Pancreas (tissue), 10 donors: ENCODE measurements at regions not wholly inside any gene's neighbourhood (a gene's known extent, or its start where the extent isn't known, plus 50 kb on each side); places are given as distances from the start of the nearest gene placed in this dataset.
"Not testable (repeated sequence)": the region's sequence is repeated elsewhere in the genome, so short reads cannot be mapped to it uniquely, and the experiment has no call there.

Experiments
- ATAC-seq, 4 donors: fragments of 200-7000 bp; cut with Tn5 transposase; one replicate each; pipeline versions ENCODE4 v1.8.0 to v1.9.1; 2020; ENCODE audit warnings: mild to moderate bottlenecking in 4 of 4, moderate library complexity in 4 of 4
- DNase-seq, 6 donors: peaks; one replicate each; pipeline ENCODE4 v3.0.0-alpha.2; 2020
- FAIRE-seq: peaks from 2 replicates; lab custom pipeline; 2012; peaks lifted over from hg19 to GRCh38; lab: Jason Lieb, UNC
- H3K27ac ChIP-seq, 4 donors: fragments of 200-600 bp; sonication (generic); 1 replicate in 3 of 4; 2 replicates in 1 of 4; pipeline versions ENCODE4 v1.5.0 to v1.8.0; 2020
- H3K27me3 ChIP-seq, 4 donors: fragments of 200-600 bp; one replicate each; pipeline ENCODE4 v1.8.0; 2021
- H3K36me3 ChIP-seq, 3 donors: fragments of 200-600 bp; sonication (generic) in 1 of 3; one replicate each; pipeline versions ENCODE4 v1.5.0 to v1.8.0; 2020 to 2021
- H3K4me1 ChIP-seq, 3 donors: fragments of 200-600 bp; one replicate each; pipeline ENCODE4 v1.8.0; 2021
- H3K4me3 ChIP-seq, 4 donors: fragments of 200-600 bp; sonication (generic) in 2 of 4; one replicate each; pipeline versions ENCODE4 v1.5.0 to v1.8.0; 2020 to 2021
- H3K9me3 ChIP-seq, 4 donors: fragments of 200-600 bp; one replicate each; pipeline ENCODE4 v1.8.0; 2021
- CTCF ChIP-seq, 4 donors: fragments of 200-600 bp; sonication (generic) in 3 of 4; IDR thresholded peaks; one replicate each; pipeline versions ENCODE4 v1.5.0 to v1.8.0; 2021; ENCODE audit warnings: antibody characterized with exemption in 4 of 4
- WGBS, 2 donors: extraction: QIAGEN DNeasy Blood & Tissue Kit; methylation state at CpG; one replicate each; pipeline ENCODE4 v1.1.7; 2013; 5-methylcytosine and 5-hydroxymethylcytosine counted together
- intact Hi-C, 3 donors: fragments of 100-400 bp; cut with DNase I; formaldehyde crosslinking; loops; one replicate each; pipeline versions ENCODE4 v1.11.1 to v1.14.2; 2022
- donor health status: healthy with polysubstance abuse.
- donor health status: DM: no; HTN: no; CAD: no; lungs with moderate emphysema.
- donor health status: DM: no; HTN: no; CAD: no.
- donor health status: control.
- donor health status: control.
- donor health status: Bipolar disorder and iron deficiency.
- donor health status: DM: yes; HTN: yes; CAD: no.
- donor health status: DM: no; HTN: no; CAD: no.
- donor health status: DM: no; HTN: no; CAD: no.
- donor health status: DM: yes; HTN: yes; CAD: no.

- 73 to 89% methylated on average over 9 of the region's 9 CpGs for WGBS, 2 donors
- no peak for TF ChIP-seq CTCF (IDR thresholded peaks at IDR 0.05)
- DNase-seq: peak in 1 of 6 donors; percentile 26
These were observed 1105.1 kb downstream of the STPG2 start for GRCh38 chr4:97038146-97038516.

DNA sequence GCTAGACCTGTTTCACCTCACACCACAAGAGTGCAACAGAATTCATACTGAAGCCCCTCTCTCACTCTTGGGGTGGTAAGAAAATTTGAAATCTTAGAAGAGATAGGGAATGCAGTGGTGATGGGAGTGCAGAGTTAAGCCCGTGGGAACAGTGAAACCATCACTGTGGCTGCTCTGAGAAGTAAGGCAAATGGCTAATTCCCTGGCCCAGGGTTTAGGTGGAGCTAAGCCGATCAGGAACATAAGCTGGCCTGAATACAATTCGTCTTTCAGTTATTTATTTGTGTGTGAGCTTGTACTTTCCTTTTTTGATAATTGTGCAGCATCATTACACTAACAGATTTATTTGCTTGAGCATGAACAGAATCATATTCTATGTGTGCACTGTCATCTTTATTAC is 1070.6 kb downstream of the STPG2 start:
- Histone ChIP-seq H3K36me3 (no peaks in the 10 kb centered on the region), H3K4me1 (no peaks in the 10 kb centered on the region), H3K27ac (no peak overlapping the region), H3K27me3 (no peaks in the 10 kb centered on the region), H3K4me3 (no peak overlapping the region), H3K9me3 (no peaks in the 10 kb centered on the region)
- WGBS, 2 donors: 57 to 59% methylated on average over 3 of the region's 3 CpGs
- DNase-seq (no peak), ATAC-seq (no peak), FAIRE-seq (no peak)
- intact Hi-C loops: no loop called here
- TF ChIP-seq CTCF (IDR thresholded peaks at IDR 0.05): no peak

More at GRCh38 chr4:97038146-97038516, 1105.1 kb downstream of the STPG2 start:
- intact Hi-C loops: no loop called here
- Histone ChIP-seq H3K27me3 (no peaks in the 10 kb centered on the region), H3K36me3 (no peaks in the 10 kb centered on the region), H3K9me3 (no peaks in the 10 kb centered on the region), H3K4me3 (no peak overlapping the region), H3K27ac (no peak overlapping the region), H3K4me1 (no peaks in the 10 kb centered on the region)
- ATAC-seq (no peak), FAIRE-seq (no peak)

- no peak overlapping the region for H3K27ac ChIP-seq
- FAIRE-seq: no peak
- no peak for TF ChIP-seq CTCF (IDR thresholded peaks at IDR 0.05)
- intact Hi-C loops: no loop called here
- H3K27me3 ChIP-seq: no peaks in the 10 kb centered on the region
- no peaks in the 10 kb centered on the region for H3K9me3 ChIP-seq
- no peaks in the 10 kb centered on the region for H3K36me3 ChIP-seq
- H3K4me1 ChIP-seq: no peaks in the 10 kb centered on the region
- no peak for ATAC-seq
- no peak overlapping the region for H3K4me3 ChIP-seq
- 63 to 64% methylated on average over 3 of the region's 3 CpGs for WGBS, 2 donors
- DNase-seq: no peak
These were observed 1070.1 kb downstream of the STPG2 start for GRCh38 chr4:97073194-97073593.

DNA sequence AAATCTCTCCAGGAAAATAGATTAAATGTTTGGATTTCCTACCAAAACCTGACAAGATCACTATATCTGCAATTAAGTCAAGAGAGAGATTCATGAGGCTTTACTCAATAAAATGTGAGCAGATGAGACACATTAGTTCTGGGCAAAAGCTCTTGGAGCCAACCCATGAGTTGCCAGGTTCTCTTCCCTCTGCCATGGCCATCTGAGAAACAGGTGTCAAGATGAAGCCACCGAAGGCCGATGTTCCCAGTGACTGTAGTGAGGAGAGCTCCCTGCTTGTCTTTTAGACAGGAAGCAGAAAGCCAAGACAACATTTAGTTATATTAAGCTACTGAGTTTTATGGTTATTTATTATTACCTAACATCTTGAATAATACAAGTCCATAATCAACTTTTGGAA is 1068.7 kb downstream of the STPG2 start:
- Histone ChIP-seq H3K36me3 (no peaks in the 10 kb centered on the region), H3K9me3 (no peaks in the 10 kb centered on the region), H3K27ac (no peak overlapping the region), H3K4me3 (no peak overlapping the region), H3K4me1 (no peaks in the 10 kb centered on the region), H3K27me3 (no peaks in the 10 kb centered on the region)
- intact Hi-C loops: no loop called here
- no peak for FAIRE-seq
- TF ChIP-seq CTCF (IDR thresholded peaks at IDR 0.05): no peak
- WGBS, 2 donors: 82 to 88% methylated on average over 2 of the region's 2 CpGs
- no peak for DNase-seq
- ATAC-seq: no peak

GRCh38 chr4:97081951-97082350 is 1061.3 kb downstream of the STPG2 start:
- no peaks in the 10 kb centered on the region for H3K27me3 ChIP-seq
- no peak for TF ChIP-seq CTCF (IDR thresholded peaks at IDR 0.05)
- H3K9me3 ChIP-seq: no peaks in the 10 kb centered on the region
- H3K4me1 ChIP-seq: no peaks in the 10 kb centered on the region
- ATAC-seq (no peak), DNase-seq (no peak), FAIRE-seq (no peak)
- no peak overlapping the region for H3K4me3 ChIP-seq
- no peaks in the 10 kb centered on the region for H3K36me3 ChIP-seq
- no peak overlapping the region for H3K27ac ChIP-seq
- intact Hi-C loops: no loop called here

GRCh38 chr4:97097036-97097435 is 1046.2 kb downstream of the STPG2 start:
- FAIRE-seq, intact Hi-C loops: not testable (repeated sequence)
- 57 to 65% methylated on average over 6 of the region's 6 CpGs for WGBS, 2 donors

DNA sequence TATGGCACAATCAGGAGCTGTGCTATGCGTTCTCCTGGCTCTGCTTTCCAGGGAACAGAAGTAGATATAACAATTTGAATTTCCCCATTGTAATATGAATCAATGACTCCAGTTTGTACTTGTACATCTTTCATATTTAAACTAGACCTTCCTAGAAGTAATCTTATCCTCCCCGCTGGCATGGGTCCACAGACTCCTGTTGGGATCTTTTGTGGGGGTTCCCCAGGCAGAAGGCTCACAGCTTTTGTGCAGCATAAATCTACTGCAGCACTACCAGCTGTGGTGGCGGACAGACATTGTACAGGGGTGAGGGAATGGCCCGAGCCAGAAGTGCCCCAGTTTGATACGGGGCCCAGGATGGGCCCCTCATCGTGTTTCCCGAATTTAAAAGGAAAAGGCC is 1042.1 kb downstream of the STPG2 start:
- H3K27ac ChIP-seq, H3K27me3 ChIP-seq, H3K4me1 ChIP-seq, H3K36me3 ChIP-seq, H3K4me3 ChIP-seq, ATAC-seq, H3K9me3 ChIP-seq, FAIRE-seq, intact Hi-C loops, DNase-seq: not testable (repeated sequence)
- 68 to 82% methylated on average over 7 of the region's 7 CpGs for WGBS, 2 donors

More at GRCh38 chr4:97097036-97097435, 1046.2 kb downstream of the STPG2 start:
- H3K9me3 ChIP-seq, H3K4me3 ChIP-seq, H3K36me3 ChIP-seq, H3K4me1 ChIP-seq, ATAC-seq, DNase-seq, H3K27me3 ChIP-seq, H3K27ac ChIP-seq: not testable (repeated sequence)
